ENCODE measurements at regions not wholly inside any gene's neighbourhood (a gene's known extent, or its start where the extent isn't known, plus 50 kb on each side); places are given as distances from the start of the nearest gene placed in this dataset.

DNA sequence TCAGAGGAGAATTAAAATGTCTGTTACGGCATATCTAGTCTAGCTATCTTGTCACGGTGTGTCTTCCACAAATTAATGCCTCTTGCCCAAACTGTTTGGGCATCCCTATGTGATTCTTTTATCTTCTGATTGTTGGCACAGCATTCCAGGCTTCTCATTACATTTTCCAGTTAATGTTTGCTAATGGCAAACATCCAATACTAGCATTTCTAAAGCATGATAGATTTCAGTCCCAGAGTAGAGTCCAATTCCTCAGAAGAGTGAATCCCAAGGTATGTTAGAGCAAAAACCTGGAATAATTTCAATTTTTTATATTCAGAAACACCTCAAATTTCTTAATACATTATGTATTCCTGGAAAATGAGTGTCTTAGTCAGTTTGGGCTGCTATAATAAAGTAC, 684.5 kb upstream of the SLITRK1 start:
- DNase-seq (ENCODE audit: low spot score) (no peak), ATAC-seq (no peak)
- intact Hi-C loops (cut with DNase I) = no loop called here

DNA sequence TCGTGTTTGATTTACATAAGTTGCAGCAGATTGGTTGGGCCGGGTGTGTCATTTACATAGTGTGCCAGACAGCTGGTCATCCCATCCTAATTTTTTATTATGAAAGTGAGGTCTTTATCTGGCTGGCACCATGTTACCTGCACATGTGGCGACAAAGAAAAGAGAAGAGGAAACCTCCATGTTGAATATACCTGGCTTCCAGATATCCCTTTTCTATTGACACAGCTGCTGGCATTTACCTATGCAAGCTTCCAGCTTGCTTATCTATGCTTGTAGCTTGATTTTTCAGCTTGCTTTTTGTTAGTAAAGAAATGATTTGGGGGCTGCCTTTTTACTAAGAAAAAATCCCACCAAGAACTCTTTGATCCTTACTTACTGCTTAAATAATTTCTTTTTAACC, 681.3 kb upstream of the SLITRK1 start:
- ATAC-seq (no peak), DNase-seq (ENCODE audit: low spot score) (no peak)
- intact Hi-C loops (cut with DNase I) = no loop called here

DNA sequence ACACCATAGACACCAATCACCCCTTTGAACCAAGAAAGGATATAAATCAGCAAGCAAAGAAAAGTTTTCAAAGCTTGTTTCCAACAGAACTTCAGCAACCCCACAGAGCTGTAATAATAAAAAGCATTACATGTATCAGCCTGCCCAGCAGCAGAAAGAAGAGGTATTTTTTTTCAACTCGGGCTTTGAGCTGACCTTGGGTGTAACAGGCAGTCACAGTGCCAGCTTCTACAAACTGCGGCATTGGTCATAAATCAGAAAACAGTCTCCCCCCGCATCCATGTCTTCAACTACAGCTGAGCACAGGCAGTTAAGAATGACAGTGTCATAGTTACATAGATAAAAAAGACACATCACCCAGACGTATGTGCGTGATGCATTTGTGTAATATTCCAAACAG, 671.0 kb upstream of the SLITRK1 start:
- intact Hi-C loops (cut with DNase I) = no loop called here
- no peak for ATAC-seq
- DNase-seq (ENCODE audit: low spot score) = no peak

DNA sequence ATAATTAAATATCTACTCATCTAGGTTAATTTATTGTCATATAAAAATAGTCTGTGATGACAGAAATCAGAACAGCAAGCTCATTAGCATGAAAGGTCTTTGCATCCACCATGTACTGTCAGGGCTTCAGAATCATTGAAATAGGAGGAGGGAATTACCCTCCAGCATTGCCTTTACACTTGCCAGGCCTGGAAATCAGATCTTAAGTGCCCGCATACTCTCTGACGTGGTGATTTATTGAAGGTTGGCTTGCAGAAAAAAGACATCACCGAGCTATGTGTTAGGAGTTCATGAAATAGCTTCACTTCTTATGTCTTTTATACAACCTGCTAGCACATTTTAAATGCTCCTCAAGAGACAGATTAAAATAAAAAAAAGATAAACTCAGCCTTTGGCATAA, 661.7 kb upstream of the SLITRK1 start:
- intact Hi-C loops (cut with DNase I) = no loop called here
- no peak for ATAC-seq
- no peak for DNase-seq (ENCODE audit: low spot score)

DNA sequence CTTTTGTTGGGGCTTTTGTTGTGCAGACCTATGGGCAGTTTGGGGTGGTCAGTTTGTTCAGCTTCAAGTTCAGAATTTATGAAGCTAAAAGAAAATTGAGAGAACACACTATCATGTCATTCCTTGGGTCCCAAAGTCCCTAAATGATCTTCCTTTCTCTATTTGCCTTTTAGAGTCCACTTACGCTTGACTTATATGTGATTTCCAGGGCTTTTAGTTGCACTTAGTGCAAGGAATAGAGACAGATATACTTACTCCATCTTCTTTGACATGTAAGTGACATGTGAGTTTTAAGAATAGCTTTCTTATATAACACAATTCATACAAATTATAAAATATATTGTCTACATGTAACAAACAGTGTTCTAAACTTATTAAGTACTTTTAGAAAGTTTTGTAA, 660.1 kb upstream of the SLITRK1 start:
- ATAC-seq = no peak
- intact Hi-C loops (cut with DNase I) = no loop called here
- no peak for DNase-seq (ENCODE audit: low spot score)

DNA sequence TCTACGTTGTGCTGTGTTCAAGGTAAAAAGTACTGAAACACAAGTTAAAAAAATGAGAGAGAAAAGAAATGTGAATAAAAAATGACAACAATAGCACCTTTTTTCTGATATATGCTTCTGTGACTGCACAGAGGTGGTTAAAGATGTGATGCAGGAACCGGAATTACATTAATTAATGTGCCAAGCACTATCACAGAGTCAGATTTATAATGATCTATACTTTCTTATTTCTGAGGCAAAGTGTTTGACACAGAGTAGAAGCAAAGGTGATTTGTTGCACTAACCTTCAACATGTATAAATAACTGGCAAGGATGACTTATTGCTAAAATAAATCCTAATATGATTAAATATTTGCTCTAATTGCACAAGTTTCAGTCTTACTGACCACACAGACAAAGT, 654.6 kb upstream of the SLITRK1 start:
- ATAC-seq (no peak), DNase-seq (ENCODE audit: low spot score) (no peak)
- intact Hi-C loops (cut with DNase I) = no loop called here

DNA sequence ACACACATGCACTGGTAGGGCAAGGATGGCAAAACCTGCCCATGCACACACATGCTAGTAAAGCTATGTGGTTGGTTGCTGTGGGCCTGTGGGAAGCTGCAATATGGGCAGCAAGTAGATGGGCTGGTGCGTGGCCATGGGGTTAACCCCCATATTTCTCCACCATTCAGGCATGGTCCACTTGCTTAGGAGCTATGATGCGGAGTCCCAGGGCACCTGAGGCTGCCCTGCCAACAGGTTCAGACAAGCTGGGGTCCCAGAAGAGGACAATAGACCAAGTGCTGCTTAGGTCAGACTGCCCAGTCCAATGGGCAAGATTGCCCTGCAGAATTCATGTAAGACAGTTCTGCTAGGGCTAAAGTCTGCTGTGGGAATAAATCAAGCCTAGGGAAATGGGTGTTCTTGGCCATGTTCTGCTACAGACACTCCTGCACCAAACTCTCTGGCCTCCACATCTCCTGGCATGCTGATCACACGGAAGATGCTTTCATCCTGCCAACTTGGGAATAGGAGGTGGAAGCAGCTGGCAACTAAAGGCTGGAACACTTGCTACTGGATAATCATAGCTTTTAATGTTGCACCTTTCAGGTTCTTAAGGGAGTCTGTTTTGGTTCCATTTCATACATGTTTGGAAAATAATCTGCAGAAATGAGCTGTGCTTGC, 646.3 kb upstream of the SLITRK1 start:
- intact Hi-C loops (cut with DNase I) = no loop called here
- DNase-seq (ENCODE audit: low spot score) = no peak
- ATAC-seq = peak; percentile 17

DNA sequence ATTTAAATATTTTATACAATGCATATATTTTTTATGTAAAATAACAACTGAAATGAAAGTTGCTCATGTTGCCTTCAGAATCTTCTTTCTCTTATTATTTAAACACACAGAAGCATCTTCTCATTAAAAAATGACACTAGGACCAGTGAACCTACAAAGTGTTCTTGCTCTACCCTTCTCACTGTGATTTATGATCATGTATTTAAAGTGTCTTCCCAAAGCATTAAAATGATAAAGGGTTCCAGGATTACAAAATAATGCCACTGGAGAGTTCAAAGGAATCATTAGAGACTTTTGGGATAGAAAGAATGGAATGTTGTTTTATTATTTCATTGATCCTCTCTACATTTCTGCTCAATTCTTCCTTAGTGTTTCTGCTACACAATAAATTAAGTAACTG, 643.6 kb upstream of the SLITRK1 start:
- intact Hi-C loops (cut with DNase I) = no loop called here
- DNase-seq (ENCODE audit: low spot score) = no peak
- ATAC-seq = no peak

DNA sequence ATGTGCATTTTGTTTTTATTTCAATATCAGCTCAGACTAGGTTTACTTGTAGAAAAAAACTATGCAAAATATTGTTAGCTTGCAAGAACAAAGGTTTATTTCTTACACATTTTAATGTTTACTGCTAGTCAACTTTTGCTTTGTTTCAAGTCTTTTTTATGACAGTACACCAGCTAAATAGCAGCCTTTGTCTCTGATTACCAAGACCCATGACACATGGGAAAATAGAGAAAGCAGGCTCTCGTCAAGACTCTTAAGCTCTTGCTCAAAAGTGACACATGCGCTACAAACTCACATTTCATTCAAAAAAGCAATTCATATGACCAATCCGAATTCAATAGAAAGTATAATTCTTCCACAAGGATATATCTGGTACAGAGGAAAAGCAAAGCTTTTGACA, 642.3 kb upstream of the SLITRK1 start:
- intact Hi-C loops (cut with DNase I) = no loop called here
- no peak for ATAC-seq
- DNase-seq (ENCODE audit: low spot score) = no peak

DNA sequence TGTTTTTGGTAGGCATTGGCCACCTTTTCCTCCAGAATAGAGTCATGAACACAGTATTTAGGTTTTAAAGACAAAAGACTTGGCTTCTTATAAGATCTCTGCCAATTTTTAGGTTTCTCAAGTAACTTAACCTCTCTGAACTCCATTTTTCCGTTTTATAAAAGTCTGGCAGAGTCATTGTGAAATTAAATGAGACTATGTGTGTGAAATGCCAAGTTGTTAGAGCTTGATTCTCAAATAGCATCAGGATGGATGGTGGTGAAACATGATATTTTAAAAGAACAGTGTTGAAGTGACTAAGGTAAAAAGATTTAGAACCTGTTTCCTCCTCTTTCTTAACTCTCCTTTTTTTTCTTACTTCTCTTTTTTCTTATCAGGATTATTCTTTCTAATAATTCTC, 617.7 kb upstream of the SLITRK1 start:
- intact Hi-C loops (cut with DNase I) = no loop called here
- no peak for ATAC-seq
- DNase-seq (ENCODE audit: low spot score) = no peak

DNA sequence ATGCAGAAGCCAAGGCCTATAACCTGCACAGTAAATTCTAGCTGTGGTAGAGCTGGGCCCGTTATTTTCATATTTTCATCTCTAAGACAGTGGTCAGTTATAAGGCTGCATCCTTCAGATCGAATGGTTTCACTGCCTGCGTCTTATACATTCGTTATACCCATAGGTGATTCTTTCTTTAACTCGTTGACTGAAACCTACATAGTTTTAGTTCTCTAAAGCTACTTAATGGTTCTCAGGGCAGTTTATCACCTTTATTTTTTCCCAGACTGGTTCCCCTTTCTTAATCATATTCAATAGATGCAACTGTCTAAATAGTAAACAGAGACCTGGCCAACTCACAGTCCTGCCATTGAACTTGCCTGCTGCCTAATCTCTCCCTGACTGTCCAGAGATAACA, 615.3 kb upstream of the SLITRK1 start:
- ATAC-seq (no peak), DNase-seq (ENCODE audit: low spot score) (no peak)
- intact Hi-C loops (cut with DNase I) = no loop called here

DNA sequence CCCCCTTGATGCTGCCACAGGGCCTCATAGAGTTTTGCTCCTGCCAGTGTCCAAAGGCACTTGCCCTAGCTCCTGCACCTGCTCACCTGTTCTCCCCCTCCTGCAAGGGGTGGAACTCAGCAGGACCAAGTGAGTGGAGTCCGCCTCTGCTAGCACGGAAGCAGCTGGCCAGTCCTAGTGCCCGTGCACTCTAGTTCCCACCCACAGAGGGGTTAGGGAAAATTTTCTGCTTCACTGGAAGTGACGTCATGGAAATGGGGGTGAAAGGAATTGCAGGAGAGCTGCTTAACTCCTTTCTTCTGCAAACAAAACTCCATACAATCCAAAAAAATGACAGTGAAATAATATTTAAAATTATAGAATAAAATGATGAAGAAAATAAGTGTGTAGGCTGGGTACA, 609.7 kb upstream of the SLITRK1 start:
- ATAC-seq (no peak), DNase-seq (ENCODE audit: low spot score) (no peak)
- intact Hi-C loops (cut with DNase I) = no loop called here

DNA sequence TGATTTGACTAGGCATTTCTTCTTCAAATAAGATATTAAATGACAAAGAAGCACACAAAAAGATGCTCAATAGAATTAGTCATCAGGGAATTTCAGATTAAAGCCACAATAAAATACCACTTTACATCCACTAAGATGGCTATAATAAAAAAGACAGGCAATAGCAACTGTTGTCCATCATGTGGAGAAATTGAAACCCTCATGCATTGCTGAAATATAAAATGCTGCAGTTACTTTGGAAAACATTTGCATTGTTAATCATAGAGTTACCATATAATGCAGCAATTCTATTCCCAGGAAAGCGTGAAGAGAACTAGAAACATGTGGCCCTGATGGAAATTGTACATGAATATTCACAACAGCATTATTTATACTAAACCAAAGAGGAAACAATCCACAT, 605.5 kb upstream of the SLITRK1 start:
- no peak for DNase-seq (ENCODE audit: low spot score)
- no peak for ATAC-seq
- intact Hi-C loops (cut with DNase I) = no loop called here

DNA sequence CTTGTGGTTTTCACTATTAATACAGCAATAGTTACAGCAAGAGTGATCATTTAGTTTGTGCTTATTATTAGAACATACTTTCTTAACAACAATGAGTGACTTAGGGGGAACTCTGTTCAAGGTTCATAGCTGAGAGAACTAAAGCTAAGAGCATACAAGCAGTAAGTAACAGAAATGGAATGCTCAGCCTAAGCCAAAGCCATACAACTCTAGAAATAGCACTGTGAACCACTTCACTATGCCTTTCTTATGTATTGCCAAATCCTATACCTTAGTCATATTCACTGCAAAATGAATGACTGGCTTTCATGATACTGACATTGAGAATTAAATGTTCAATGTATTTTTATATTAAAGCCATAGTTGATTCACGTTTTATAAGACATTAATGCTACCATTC, 599.7 kb upstream of the SLITRK1 start:
- intact Hi-C loops (cut with DNase I) = no loop called here

DNA sequence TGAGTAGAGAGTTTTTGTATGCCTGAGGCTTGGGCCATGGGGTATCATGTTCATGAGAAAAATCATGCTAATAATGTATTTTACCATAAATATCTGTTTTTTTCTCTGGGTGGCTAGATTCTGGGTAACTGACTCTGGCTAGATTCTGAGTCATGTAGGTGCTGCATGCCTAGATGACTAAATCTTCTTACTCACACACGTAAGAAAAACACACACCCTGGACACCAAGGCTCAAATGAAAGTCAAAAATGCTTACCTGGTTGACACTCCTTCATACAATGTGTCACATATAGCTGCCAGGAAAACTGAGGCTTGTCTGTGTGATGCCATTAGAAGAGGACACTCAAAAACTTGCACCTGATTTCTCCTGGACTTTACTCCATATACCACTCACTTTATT, 597.4 kb upstream of the SLITRK1 start:
- DNase-seq (ENCODE audit: low spot score) = no peak
- no peak for ATAC-seq
- intact Hi-C loops (cut with DNase I) = no loop called here

More for the DNA sequence above, 599.7 kb upstream of the SLITRK1 start:
- no peak for ATAC-seq
- no peak for DNase-seq (ENCODE audit: low spot score)

DNA sequence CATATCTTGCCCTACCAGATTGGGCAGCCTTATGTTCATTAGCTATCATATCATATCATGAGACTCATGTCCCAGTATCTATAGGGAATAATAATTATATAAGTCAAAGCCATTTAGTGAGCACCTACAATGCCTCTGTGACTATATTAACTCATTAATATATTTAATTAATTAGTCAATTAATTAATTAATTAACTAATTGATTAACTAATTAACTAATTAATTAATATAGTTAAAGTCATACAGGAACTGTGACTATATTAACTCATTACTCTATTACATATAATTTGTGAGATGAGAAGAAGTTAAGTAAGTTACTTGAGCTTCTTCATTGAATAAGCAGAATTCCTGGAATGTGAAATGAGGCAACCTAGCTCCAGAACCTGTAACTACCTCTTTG, 588.3 kb upstream of the SLITRK1 start:
- ATAC-seq (no peak), DNase-seq (ENCODE audit: low spot score) (no peak)
- intact Hi-C loops (cut with DNase I) = no loop called here

DNA sequence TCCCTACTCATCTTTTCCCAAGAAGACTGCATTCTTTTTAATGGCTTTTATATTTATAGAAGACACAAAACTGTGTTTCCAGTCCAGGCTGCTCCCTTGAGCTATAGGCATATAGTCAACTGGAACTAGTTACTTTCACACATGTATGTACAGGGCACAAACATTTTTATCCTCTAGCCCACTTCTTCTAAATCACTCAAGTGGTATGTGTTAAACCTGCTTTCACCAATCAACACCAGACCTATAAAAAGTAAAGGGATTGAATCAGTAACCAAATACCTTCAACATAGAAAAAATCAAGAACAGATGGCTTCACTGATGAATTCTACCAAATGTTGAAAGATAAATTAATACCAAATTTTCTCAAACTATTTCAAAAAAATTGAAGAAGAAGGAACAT, 584.2 kb upstream of the SLITRK1 start:
- intact Hi-C loops (cut with DNase I) = no loop called here
- no peak for DNase-seq (ENCODE audit: low spot score)
- ATAC-seq = no peak

DNA sequence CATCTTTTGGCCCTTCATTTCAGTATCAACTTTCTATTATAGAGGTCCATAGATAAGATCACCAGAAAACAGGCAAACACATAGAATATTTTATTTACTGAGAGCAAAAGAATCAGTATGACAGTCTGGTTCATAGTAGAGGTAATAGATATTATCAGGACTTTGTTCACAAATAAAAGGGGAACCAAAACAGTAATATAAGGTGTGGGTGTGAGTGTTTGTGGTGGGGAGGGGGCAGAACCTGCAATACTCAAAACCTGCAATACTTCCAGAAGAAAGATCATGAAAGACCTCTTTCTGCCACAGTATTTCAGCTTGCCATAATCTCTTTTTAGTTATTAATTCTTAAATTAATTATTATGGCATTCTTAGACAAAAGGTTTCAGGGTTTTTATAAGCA, 578.7 kb upstream of the SLITRK1 start:
- DNase-seq (ENCODE audit: low spot score) (no peak), ATAC-seq (no peak)
- intact Hi-C loops (cut with DNase I) = no loop called here

DNA sequence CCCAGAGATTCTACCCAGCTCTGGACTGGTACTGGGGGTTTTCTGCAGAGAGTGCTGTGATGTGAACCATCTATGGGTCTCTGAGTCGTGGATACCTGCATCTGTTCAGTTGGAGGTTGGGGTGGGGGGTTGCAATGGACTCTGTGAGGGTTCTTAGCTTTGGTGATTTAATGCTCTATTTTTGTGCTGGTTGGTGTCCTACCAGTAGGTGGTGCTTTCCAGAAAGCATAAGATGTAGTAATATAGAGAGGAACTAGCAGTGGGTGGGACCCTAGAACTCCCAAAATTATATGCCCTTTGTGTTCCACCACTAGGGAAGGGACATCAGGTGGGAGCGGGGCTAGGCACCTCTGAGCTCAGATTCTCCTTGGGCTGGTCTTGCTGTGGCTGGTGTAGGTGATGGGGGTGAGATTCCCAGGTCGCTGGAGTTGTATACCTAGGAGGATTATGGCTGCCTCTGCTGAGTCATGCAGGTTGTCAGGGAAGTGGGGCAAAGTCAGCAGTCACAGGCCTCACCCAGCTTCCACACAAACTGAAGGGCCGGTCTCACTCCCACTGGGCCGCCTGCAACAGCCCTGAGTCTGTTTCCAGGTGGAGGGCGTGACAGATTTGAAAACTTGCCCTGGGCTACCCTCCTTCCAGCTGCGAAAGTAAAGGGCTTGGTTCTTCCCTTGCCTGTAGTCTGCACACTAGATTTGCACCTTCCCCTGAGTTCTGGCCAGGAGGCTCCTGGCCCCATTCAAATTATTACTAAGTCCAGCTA, 573.0 kb upstream of the SLITRK1 start:
- intact Hi-C loops (cut with DNase I) = no loop called here
- DNase-seq (ENCODE audit: low spot score) (no peak), ATAC-seq (no peak)

DNA sequence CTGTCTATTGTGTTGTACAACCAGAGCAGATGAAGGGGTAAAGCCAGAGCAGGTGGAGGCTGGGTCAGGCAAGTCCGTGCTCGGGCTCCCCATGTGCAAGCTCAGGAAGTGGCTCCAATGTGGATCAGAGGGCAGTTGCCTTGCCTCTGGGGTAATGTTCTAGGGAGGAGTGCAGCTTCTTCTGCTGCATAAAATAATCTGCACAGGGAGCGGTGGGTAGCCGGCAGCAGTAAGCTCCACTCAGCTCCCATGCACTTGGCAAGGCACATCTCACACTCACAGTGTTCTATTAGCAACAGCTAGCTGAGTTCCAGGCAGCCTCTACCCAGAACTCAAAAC, 565.3 kb upstream of the SLITRK1 start:
- ATAC-seq (no peak), DNase-seq (ENCODE audit: low spot score) (no peak)
- intact Hi-C loops (cut with DNase I) = no loop called here

DNA sequence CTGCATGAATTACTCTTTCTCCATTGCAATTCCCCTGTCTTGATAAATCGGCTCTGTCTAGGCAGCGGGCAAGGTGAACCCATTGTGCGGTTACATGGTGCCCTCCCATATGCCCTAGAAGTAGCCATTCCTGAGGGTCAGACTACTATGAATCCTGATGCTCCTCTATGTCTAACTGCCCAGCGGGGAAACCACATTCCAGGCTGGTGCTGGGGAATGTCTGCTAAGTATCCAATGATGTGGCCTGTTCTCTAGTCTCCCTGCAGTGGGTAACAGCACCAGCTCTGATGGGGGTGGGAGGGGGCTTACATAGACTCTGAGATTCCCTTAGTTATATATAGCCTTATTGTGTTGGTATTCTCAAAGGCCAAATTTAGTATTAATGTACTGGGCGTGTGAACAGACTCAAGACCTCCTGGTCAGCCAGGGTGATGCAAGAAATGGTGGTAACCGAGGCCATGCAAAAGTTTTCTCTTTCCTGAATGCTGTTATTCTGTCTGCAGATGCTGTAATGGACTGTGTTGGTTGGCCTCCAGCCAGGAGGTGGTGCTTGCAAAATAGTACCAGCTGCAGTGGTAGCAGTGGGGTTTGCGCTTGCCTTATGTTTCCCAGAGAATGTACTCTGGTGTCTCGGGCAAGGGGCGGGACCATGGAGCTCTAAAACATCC, 564.8 kb upstream of the SLITRK1 start:
- DNase-seq (ENCODE audit: low spot score) (no peak), ATAC-seq (peak; percentile 13)
- intact Hi-C loops (cut with DNase I) = no loop called here

All from sciatic nerve (tissue), 2 donors.